ENCODE measurements at regions not wholly inside any gene's neighbourhood (a gene's known extent, or its start where the extent isn't known, plus 50 kb on each side); places are given as distances from the start of the nearest gene placed in this dataset.
A peak's percentile ranks its signal among the peaks of the same experiment; 100 is the strongest.

- TF ChIP-seq, protein P1, sequence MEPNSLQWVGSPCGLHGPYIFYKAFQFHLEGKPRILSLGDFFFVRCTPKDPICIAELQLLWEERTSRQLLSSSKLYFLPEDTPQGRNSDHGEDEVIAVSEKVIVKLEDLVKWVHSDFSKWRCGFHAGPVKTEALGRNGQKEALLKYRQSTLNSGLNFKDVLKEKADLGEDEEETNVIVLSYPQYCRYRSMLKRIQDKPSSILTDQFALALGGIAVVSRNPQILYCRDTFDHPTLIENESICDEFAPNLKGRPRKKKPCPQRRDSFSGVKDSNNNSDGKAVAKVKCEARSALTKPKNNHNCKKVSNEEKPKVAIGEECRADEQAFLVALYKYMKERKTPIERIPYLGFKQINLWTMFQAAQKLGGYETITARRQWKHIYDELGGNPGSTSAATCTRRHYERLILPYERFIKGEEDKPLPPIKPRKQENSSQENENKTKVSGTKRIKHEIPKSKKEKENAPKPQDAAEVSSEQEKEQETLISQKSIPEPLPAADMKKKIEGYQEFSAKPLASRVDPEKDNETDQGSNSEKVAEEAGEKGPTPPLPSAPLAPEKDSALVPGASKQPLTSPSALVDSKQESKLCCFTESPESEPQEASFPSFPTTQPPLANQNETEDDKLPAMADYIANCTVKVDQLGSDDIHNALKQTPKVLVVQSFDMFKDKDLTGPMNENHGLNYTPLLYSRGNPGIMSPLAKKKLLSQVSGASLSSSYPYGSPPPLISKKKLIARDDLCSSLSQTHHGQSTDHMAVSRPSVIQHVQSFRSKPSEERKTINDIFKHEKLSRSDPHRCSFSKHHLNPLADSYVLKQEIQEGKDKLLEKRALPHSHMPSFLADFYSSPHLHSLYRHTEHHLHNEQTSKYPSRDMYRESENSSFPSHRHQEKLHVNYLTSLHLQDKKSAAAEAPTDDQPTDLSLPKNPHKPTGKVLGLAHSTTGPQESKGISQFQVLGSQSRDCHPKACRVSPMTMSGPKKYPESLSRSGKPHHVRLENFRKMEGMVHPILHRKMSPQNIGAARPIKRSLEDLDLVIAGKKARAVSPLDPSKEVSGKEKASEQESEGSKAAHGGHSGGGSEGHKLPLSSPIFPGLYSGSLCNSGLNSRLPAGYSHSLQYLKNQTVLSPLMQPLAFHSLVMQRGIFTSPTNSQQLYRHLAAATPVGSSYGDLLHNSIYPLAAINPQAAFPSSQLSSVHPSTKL (CRISPR knock-in tag; IDR thresholded peaks at IDR 0.05): peak; percentile 82
- peak; percentile 50 for TF ChIP-seq HDAC1 (CRISPR knock-in tag; IDR thresholded peaks at IDR 0.05)
- TF ChIP-seq SNRNP70 (IDR thresholded peaks at IDR 0.05; ENCODE audit: low read depth, low read length): no peak
- TF ChIP-seq MEIS1 (CRISPR knock-in tag; IDR thresholded peaks at IDR 0.05; ENCODE audit: borderline replicate concordance): peak; percentile 49; the same call in 1 of the 2 replicates
- TF ChIP-seq, protein P2, sequence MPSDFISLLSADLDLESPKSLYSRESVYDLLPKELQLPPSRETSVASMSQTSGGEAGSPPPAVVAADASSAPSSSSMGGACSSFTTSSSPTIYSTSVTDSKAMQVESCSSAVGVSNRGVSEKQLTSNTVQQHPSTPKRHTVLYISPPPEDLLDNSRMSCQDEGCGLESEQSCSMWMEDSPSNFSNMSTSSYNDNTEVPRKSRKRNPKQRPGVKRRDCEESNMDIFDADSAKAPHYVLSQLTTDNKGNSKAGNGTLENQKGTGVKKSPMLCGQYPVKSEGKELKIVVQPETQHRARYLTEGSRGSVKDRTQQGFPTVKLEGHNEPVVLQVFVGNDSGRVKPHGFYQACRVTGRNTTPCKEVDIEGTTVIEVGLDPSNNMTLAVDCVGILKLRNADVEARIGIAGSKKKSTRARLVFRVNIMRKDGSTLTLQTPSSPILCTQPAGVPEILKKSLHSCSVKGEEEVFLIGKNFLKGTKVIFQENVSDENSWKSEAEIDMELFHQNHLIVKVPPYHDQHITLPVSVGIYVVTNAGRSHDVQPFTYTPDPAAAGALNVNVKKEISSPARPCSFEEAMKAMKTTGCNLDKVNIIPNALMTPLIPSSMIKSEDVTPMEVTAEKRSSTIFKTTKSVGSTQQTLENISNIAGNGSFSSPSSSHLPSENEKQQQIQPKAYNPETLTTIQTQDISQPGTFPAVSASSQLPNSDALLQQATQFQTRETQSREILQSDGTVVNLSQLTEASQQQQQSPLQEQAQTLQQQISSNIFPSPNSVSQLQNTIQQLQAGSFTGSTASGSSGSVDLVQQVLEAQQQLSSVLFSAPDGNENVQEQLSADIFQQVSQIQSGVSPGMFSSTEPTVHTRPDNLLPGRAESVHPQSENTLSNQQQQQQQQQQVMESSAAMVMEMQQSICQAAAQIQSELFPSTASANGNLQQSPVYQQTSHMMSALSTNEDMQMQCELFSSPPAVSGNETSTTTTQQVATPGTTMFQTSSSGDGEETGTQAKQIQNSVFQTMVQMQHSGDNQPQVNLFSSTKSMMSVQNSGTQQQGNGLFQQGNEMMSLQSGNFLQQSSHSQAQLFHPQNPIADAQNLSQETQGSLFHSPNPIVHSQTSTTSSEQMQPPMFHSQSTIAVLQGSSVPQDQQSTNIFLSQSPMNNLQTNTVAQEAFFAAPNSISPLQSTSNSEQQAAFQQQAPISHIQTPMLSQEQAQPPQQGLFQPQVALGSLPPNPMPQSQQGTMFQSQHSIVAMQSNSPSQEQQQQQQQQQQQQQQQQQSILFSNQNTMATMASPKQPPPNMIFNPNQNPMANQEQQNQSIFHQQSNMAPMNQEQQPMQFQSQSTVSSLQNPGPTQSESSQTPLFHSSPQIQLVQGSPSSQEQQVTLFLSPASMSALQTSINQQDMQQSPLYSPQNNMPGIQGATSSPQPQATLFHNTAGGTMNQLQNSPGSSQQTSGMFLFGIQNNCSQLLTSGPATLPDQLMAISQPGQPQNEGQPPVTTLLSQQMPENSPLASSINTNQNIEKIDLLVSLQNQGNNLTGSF (CRISPR knock-in tag; IDR thresholded peaks at IDR 0.05): peak; percentile 45; the same call in 1 of the 2 replicates
- TF ChIP-seq IRF2 (CRISPR knock-in tag; IDR thresholded peaks at IDR 0.05): 0 out of 2 replicates have a peak, but pooled peaks have one; percentile 25
- TF ChIP-seq ATF7 (IDR thresholded peaks at IDR 0.05): no peak
- 0 out of 2 replicates have a peak, but pooled peaks have one; percentile 36 for TF ChIP-seq ATF7 (CRISPR knock-in tag; IDR thresholded peaks at IDR 0.05)
- TF ChIP-seq ZNF224 (CRISPR knock-in tag; IDR thresholded peaks at IDR 0.05): no peak
- peak; percentile 74; the same call in 1 of the 2 replicates for TF ChIP-seq ARNTL (CRISPR knock-in tag; IDR thresholded peaks at IDR 0.05)
- peak; percentile 71 for TF ChIP-seq GATAD2A (CRISPR knock-in tag; IDR thresholded peaks at IDR 0.05)
- 0 out of 2 replicates have a peak, but pooled peaks have one; percentile 43 for TF ChIP-seq ZNF556 (CRISPR knock-in tag; IDR thresholded peaks at IDR 0.05; ENCODE audit: borderline replicate concordance)
- peak; percentile 56; the same call in 1 of the 2 replicates for TF ChIP-seq ZNF605 (CRISPR knock-in tag; IDR thresholded peaks at IDR 0.05)
- TF ChIP-seq HOMEZ (CRISPR knock-in tag; IDR thresholded peaks at IDR 0.05; ENCODE audit: low read depth): no peak
- TF ChIP-seq, protein P3, sequence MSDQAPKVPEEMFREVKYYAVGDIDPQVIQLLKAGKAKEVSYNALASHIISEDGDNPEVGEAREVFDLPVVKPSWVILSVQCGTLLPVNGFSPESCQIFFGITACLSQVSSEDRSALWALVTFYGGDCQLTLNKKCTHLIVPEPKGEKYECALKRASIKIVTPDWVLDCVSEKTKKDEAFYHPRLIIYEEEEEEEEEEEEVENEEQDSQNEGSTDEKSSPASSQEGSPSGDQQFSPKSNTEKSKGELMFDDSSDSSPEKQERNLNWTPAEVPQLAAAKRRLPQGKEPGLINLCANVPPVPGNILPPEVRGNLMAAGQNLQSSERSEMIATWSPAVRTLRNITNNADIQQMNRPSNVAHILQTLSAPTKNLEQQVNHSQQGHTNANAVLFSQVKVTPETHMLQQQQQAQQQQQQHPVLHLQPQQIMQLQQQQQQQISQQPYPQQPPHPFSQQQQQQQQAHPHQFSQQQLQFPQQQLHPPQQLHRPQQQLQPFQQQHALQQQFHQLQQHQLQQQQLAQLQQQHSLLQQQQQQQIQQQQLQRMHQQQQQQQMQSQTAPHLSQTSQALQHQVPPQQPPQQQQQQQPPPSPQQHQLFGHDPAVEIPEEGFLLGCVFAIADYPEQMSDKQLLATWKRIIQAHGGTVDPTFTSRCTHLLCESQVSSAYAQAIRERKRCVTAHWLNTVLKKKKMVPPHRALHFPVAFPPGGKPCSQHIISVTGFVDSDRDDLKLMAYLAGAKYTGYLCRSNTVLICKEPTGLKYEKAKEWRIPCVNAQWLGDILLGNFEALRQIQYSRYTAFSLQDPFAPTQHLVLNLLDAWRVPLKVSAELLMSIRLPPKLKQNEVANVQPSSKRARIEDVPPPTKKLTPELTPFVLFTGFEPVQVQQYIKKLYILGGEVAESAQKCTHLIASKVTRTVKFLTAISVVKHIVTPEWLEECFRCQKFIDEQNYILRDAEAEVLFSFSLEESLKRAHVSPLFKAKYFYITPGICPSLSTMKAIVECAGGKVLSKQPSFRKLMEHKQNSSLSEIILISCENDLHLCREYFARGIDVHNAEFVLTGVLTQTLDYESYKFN (CRISPR knock-in tag; conservative IDR thresholded peaks at IDR 0.05): peak; percentile 66
These were observed 54.9 kb upstream of the BOD1 start (continued) for GRCh38 chr5:173671121-173671949.

Measured in HepG2 (cell line).